MCF 10A (cell line): ENCODE measurements at regions not wholly inside any gene's neighbourhood (a gene's known extent, or its start where the extent isn't known, plus 50 kb on each side); places are given as distances from the start of the nearest gene placed in this dataset.

Experiments
- BruUV-seq: library from RNA; stranded (reverse); fragments of 400-500 nt; replicated peaks from 2 replicates; lab custom pipeline; 2021; lab: Mats Ljungman, UMichigan
- CTCF ChIA-PET: fragments of 300-600 bp; sonication (Branson Sonifier 250); formaldehyde crosslinking; extraction: SDS; loops from one replicate; lab custom pipeline; 2021; ENCODE audit warnings: antibody characterized with exemption, inconsistent platforms; lab: Yijun Ruan, JAX
- POLR2A ChIA-PET: fragments of 300-600, 350-650 bp; sonication (Branson Sonifier 250); formaldehyde crosslinking; extraction: SDS; loops from one replicate; lab custom pipeline; 2020; ENCODE audit warnings: antibody characterized with exemption, inconsistent platforms; lab: Yijun Ruan, JAX
- DNase-seq: peaks from one replicate; pipeline ENCODE4 v3.0.0-alpha.2; 2018; ENCODE audit not compliant: unreplicated experiment
- H3K27ac Mint-ChIP-seq: one replicate; pipeline ENCODE4 v1.8.0; 2022; ENCODE audit warnings: mild to moderate bottlenecking, low read depth, mixed read lengths; ENCODE audit not compliant: unreplicated experiment
- H3K27me3 Mint-ChIP-seq: one replicate; pipeline ENCODE4 v1.8.0; 2022; ENCODE audit warnings: mixed read lengths; ENCODE audit not compliant: insufficient read depth, unreplicated experiment
- H3K36me3 Mint-ChIP-seq: one replicate; pipeline ENCODE4 v1.8.0; 2022; ENCODE audit warnings: mild to moderate bottlenecking, moderate library complexity, mixed read lengths; ENCODE audit not compliant: insufficient read depth, unreplicated experiment
- H3K4me1 Mint-ChIP-seq: one replicate; pipeline ENCODE4 v1.8.0; 2022; ENCODE audit warnings: mixed read lengths; ENCODE audit not compliant: insufficient read depth, unreplicated experiment
- H3K4me3 Mint-ChIP-seq: one replicate; pipeline ENCODE4 v1.8.0; 2022; ENCODE audit warnings: mild to moderate bottlenecking, moderate library complexity, mixed read lengths; ENCODE audit not compliant: unreplicated experiment
- H3K9me3 Mint-ChIP-seq: one replicate; pipeline ENCODE4 v1.8.0; 2022; ENCODE audit warnings: mixed read lengths; ENCODE audit not compliant: unreplicated experiment
- CTCF ChIP-seq: fragments of 200-600 bp; IDR thresholded peaks from one replicate; pipeline ENCODE4 v1.8.0; 2022; ENCODE audit warnings: antibody characterized with exemption, mild to moderate bottlenecking; ENCODE audit not compliant: unreplicated experiment
- intact Hi-C: fragments of 100-400 bp; cut with micrococcal nuclease; formaldehyde crosslinking; loops from 2 replicates; pipeline ENCODE4 v1.14.1; 2022

GRCh38 chr5:133809801-133810200 is 158.6 kb downstream of the C5orf15 start:
- no TSS peak for BruUV-seq
- Mint-ChIP-seq H3K36me3 (no peaks in the 10 kb centered on the region), H3K27ac (no peak overlapping the region), H3K27me3 (peaks cover 50% of the 10 kb centered on the region), H3K4me1 (peaks cover 8% of the 10 kb centered on the region), H3K4me3 (no peak overlapping the region), H3K9me3 (no peaks in the 10 kb centered on the region)
- ChIA-PET CTCF (interaction anchor here (0.6 kb wide), 1 partner anchor 54 kb away, joined by 3 read pairs; no protein-coding TSS in a partner anchor), POLR2A (no interaction called here)
- intact Hi-C loops = no loop called here
- DNase-seq = no peak
- no peak for TF ChIP-seq CTCF

GRCh38 chr5:133807348-133807747 is 161.1 kb downstream of the C5orf15 start:
- TF ChIP-seq CTCF = no peak
- Mint-ChIP-seq H3K27ac (no peak overlapping the region), H3K36me3 (no peaks in the 10 kb centered on the region), H3K27me3 (peaks cover 70% of the 10 kb centered on the region), H3K4me1 (no peaks in the 10 kb centered on the region), H3K9me3 (no peaks in the 10 kb centered on the region), H3K4me3 (no peak overlapping the region)
- intact Hi-C loops = no loop called here
- ChIA-PET POLR2A (no interaction called here), CTCF (interaction anchor here (0.6 to 1.2 kb wide), 3 partner anchors 52 to 77 kb away, joined by 3 to 5 read pairs (median 3); no protein-coding TSS in a partner anchor)
- no TSS peak for BruUV-seq
- DNase-seq = no peak

GRCh38 chr5:133806847-133807246 is 161.6 kb downstream of the C5orf15 start:
- Mint-ChIP-seq H3K36me3 (no peaks in the 10 kb centered on the region), H3K27ac (no peak overlapping the region), H3K27me3 (peaks cover 70% of the 10 kb centered on the region), H3K9me3 (no peaks in the 10 kb centered on the region), H3K4me3 (no peak overlapping the region), H3K4me1 (no peaks in the 10 kb centered on the region)
- ChIA-PET POLR2A (no interaction called here), CTCF (interaction anchor here (0.8 to 1.2 kb wide), 2 partner anchors 63 to 77 kb away, joined by 3 to 5 read pairs; no protein-coding TSS in a partner anchor)
- no peak for TF ChIP-seq CTCF
- BruUV-seq = no TSS peak
- DNase-seq = no peak
- intact Hi-C loops = no loop called here

GRCh38 chr5:133801955-133802751 is 166.3 kb downstream of the C5orf15 start:
- DNase-seq = no peak
- Mint-ChIP-seq H3K27ac (no peak overlapping the region), H3K4me1 (no peaks in the 10 kb centered on the region), H3K9me3 (no peaks in the 10 kb centered on the region), H3K36me3 (no peaks in the 10 kb centered on the region), H3K4me3 (no peak overlapping the region), H3K27me3 (peaks cover 85% of the 10 kb centered on the region)
- BruUV-seq = no TSS peak
- POLR2A ChIA-PET = no interaction called here
- intact Hi-C loops = no loop called here
- TF ChIP-seq CTCF = no peak
- CTCF ChIA-PET = interaction anchor here (0.6 to 1.6 kb wide), 2 partner anchors 49 to 67 kb away, joined by 3 to 9 read pairs; no protein-coding TSS in a partner anchor
